ENCODE measurements at regions not wholly inside any gene's neighbourhood (a gene's known extent, or its start where the extent isn't known, plus 50 kb on each side); places are given as distances from the start of the nearest gene placed in this dataset.

DNA sequence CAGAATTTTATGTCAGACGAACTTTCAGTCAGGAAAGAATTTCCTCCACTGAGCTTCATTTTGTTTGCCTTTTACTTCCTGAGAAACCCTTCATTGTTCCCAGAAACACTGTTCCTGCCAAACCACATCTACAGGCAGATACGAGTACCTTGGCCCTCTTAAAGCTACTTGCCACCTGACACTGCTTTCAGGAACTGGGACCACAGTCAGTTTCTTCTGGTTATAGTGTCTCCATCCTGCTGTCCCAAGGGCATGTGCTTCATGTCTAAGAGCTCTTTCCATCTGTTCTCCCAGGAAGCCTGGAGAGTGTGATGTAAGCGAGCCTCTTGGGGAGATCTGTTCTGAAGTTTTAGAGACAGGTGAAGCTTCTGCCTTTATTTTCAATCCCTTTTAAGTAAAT is 161.7 kb upstream of the PLEKHA5 start:
- no peak for DNase-seq (ENCODE audit: low read depth)

DNA sequence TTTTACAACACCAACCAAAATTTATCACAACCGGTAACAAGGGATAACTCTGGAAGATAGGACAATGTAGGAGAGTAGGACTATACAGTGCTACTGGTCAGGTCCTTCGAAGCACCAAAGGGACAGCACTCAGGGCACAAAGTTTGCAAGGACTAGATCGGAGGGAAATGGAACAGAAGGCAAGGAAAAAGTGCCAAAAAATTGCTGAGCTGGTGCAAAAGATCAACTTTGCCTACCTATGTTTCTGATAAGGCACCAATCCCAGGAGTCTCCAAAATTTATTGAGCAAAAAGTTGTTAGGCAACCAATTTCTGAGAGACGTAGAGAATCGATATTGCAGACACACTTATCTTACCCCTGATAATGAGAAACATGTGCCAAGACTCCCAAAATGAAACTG is 160.0 kb upstream of the PLEKHA5 start:
- no peak for DNase-seq (ENCODE audit: low read depth)

DNA sequence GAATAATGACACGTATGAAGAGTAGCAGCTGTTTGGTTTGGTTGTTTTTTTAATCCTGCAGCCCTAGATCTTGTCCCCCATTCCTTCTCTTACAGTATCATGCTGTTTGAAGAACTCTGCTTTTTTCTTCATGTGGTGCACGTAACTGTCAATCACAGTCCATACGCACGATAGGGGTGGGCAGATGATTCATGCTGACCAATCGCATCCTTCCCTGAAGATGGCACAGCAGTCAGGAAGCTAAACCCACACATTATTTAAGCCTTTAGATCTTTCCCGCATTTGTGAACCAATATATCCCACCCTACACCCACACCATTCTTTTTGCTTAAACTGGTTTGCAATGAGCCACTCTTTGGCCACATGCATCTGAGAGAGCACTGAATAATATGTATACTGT is 158.9 kb upstream of the PLEKHA5 start:
- DNase-seq (ENCODE audit: low read depth): no peak

DNA sequence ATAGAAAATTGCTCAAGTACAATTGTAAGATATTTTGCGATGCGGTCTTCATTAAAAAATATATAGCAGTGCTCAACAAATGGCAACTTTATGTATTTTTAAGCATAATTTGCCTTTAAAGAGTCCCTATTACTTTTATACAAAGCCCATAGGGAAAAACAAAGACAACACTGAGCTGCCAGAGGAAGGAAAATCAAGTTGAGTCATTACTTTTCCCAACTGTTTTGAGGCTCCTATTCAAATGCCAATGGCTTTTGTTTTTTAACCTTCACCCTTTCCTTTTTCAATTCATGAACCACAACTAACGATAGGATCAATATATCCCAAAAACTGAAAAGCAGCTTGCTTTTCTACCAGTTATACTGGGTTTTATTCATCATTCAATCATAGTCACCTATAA is 157.6 kb upstream of the PLEKHA5 start:
- DNase-seq (ENCODE audit: low read depth): no peak

DNA sequence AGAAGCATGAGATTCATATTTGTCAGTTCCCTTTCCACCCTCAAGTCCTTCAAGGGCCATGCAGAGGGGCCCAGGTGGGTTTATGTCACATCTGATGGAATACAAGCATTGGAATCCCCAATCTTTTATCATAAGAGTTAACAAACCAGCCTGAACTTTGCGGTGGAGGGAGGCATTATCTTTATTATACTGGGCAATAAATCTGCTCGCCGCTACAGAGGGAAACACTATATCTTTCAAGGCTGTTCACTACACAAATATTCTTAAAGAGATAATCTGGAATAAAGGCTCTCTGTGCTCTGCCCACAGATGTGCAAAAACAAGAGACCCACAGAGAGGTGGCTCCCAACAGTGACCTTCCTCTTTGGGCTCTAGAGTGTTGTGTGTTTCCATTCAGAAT is 153.6 kb upstream of the PLEKHA5 start:
- no peak for DNase-seq (ENCODE audit: low read depth)

DNA sequence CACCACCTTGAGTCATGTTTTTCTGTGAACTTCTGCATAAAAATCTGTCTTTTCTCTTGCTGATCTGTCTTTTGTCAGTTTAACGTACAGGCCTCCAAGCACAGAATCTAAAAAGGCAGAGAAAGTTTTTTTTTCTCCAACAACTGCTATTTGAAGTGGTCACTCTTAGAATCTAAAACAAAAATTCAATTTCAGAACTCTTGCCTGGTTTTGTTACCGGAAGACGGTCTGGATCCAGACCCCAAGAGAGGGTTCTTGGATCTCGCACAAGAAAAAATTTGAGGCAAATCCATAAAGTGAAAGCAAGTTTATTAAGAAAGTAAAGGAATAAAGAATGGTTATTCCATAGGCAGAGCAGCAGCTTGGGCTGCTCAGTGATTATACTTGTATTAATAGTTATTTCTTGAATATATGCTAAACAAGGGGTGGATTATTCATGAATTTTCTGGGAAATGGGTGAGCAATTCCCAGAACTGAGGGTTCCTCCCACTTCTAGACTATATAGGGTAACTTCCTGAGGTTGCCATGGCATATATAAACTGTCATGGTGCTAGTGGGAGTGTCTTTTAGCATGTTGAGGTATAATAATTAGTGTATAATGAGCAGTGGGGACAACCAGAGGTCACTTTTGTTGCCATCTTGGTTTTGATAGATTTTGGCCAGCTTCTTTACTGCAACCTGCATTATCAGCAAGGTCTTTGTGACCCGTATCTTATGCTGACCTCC is 150.0 kb upstream of the PLEKHA5 start:
- no peak for DNase-seq (ENCODE audit: low read depth)

DNA sequence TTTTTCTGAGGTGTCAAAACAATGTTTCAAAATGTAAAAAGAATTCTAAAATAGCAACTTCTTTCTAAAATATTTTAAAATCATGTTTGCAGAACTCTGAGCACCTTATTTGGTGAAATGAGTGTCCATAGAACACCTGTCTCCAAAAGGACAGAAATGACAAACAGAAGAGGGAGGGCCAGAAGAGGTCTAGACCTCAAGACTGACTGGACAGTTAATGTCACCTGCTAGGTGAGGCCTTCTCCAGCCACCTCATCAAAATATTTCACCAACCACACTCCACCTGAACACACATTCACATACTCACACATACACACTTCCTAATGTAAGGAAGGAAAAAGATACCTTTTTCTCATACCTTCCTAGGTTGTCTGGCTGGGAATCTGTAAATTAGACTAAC is 147.8 kb upstream of the PLEKHA5 start:
- no peak for DNase-seq (ENCODE audit: low read depth)

DNA sequence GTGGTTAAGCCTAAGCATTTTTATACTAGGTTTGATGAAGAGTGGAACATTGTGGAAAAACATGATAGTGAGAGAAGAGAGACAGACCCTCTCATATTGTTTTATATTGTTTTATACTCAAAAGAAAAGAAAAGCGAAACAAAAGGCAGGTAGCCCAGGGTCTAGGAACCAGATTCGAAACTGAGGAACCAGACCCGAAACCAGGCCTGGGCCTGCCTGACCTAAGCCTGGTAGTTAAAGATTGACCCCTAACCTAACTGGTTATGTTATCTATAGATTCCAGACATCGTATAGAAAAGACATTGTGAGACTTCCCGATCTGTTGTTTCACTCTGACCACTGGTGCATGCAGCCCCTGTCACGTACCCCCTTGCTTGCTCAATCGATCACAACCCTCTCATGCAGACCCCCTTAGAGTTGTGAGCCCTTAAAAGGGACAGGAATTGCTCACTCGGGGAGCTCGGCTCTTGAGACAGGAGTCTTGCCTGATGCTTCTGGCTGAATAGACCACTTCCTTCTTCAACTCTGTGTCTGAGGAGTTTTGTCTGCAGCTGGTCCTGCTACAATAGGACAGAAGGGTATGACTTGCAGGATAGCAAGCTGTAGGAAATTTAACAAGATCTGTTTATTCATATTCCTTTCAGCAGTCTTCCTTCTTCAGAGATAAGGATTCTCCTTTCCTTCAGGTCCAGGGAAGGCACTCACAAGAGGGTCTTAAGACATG is 147.1 kb upstream of the PLEKHA5 start:
- no peak for DNase-seq (ENCODE audit: low read depth)

DNA sequence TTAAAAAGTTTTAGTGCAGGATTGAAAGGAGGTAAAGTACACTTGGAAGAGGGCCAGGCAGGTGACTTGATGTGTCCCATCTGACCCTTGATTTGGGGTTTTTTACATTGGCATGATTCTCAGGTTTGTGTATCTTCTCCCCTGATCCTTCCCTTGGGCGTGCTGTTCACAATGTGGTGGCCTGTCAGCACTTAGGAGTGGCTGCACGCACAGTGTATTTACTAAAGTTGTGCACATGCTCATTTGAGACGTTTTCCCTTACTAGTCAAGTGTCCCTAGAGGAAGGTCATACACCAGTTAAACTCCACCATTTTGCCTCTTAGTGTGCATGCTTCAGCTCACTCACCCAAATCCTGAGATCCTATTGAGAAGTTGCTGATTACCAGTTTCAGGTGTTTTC is 145.7 kb upstream of the PLEKHA5 start:
- DNase-seq (ENCODE audit: low read depth): no peak

DNA sequence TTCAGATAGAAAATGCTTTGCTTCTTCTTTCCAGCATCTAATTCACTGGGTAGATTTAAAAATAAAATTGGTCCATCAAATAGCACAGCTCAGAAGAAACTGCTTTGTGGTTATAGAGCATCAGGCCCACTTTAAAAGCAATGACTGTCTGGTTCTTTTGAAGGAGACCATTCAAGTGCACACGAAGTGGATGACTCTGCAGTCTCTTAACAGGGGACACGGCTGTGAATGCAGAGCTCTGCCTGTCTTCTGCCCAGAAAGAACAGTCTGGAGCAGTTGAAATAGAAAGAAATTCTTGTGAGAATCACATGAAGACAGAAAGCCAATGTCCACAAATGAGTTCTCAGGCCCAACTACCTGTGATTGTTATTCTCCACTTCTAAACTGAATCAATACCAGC is 138.7 kb upstream of the PLEKHA5 start:
- no peak for DNase-seq (ENCODE audit: low read depth)

DNA sequence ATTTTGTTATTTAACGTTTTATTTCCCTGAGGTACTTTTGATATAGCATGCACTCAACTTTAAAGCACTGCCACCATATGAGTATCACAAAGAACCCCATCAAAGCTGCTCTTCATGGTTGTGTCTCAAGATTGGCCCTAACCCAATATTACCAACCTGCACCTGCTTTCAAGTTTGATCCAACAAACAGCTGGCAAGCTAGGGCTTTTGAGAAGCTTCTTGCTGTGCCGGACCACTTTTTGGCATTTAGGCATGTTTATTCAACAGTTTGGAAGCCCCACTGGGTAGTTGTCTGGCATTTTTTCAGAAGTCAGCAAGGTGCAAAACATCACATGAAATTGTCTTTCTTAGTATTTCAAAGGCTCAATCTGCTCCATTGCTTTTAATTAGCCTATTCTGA is 137.2 kb upstream of the PLEKHA5 start:
- DNase-seq (ENCODE audit: low read depth): no peak

DNA sequence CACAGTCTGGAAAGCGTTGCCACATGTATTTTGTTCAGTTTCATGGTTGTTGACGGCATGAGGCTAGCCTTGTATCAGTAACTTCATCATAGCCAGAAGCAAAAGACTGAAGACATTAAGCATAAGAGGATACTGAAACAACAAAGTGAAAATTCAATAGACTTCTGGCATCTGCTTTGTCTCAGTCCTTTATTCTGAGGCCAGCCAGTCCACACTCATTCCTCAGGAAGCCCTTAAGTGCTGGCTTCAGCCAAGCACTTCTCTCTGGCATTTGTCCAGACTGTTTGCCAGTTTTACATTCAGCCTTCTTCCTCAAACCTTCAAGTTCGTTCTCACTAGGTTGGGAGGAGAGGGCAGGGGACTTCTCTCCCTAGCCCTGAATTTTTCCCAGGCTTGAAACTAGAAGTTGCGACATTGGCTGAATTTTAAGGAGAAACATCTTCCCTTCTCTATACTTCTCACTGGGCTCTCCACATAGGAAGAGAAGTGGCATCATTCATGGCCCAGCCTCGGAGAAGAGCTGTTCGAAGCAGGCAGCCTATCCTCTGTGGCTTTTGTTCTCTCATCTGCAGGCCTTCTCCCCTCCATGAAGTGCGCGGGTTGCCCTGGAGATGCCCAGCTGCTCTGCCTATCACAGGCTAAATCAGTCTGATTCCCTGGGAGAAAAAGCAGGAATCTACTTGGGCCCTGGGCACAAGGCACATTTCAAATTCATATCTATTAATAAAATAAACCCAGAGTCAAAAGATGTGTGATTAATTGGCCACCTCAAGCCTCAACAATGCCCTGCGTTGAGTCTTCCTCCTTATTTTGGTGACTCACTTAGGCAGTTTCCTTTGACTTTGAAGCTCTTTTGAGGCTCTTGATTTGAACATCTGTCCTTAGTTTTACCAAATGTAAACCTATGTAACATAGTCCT is 130.9 kb upstream of the PLEKHA5 start:
- no peak for DNase-seq (ENCODE audit: low read depth)

DNA sequence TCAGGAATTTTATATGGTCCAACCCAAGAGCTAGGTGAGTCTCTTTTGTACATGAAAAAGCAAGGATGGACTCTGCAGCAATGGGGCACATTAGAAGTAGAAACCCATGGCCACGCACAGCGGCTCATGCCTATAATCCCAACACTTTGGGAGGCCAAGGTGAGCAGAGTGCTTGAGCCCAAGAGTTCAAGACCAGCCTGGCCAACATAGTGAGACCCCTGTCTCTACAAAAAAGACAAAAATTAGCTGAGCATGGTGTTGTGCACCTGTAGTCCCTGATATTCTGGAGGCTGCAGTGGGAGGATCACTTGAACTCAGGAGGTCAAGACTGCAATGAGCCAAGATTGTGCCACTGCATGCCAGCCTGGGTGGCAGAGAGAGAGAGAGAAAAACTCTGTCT is 128.7 kb upstream of the PLEKHA5 start:
- DNase-seq (ENCODE audit: low read depth): no peak

DNA sequence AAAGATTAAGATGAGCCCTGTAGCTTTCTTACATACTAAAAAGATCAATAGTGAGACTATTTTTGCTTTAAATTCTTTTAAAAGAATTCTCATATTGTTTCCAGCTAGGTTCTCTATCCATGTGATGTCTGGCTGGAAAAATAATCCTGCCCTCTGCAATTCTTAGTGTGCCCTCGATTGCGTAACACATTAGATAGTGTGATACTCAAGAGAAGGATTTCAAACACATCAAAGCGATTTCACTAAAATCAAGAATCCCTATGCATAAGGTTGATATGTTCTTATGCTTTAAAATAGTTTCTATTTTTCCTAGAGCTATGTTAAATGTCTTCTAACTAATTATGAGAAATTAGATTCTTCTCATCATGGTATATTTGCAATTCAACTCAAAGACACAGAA is 127.3 kb upstream of the PLEKHA5 start:
- no peak for DNase-seq (ENCODE audit: low read depth)

DNA sequence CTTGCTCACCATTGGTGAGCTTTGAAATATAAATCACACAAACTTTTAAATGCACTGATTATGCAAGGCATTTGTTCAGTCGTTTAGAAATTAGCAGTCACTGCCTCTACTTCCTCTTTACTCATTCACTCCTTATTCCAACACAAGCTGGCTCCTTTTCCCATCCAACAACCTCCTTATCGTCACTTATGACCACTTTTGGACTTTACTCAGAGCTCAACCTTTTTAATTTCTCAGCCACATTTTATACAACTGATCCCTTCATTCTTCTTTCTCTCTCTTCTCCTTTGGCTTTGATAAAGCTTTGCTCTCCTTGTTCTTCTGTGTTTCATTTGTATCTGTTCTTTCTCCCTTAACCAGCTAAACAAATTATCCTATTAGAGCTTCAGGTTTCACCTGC is 126.4 kb upstream of the PLEKHA5 start:
- no peak for DNase-seq (ENCODE audit: low read depth)

DNA sequence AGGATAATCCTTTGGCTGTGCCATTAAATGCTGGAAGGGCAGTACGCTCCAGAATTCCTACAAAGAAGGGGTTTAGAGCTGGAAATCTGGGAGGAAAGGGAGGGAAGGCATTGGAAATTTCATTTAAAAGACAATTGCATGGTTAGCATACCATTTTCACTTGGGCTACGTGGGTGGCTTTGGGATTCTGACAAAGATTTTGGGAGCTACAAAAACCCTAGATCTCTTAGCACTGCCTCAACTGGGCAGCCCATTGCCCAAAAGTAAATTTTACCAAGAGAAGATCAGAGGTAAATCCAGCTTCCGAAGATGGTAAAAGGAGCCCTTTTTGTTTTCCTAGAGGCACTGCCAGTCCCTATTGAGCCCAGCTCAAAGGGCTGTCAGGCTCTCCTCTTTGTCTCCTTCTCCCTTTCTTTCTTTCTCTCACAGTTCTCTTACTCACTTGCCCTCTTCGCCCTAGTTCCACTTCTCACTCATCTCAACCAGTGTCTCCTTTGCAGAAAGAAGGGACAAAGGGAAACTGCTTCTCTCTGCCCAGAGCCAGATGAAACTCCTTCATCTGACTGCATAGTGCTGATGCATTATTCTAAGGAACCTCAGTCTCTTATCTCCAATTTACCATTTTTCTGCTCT is 125.4 kb upstream of the PLEKHA5 start:
- no peak for DNase-seq (ENCODE audit: low read depth)

DNA sequence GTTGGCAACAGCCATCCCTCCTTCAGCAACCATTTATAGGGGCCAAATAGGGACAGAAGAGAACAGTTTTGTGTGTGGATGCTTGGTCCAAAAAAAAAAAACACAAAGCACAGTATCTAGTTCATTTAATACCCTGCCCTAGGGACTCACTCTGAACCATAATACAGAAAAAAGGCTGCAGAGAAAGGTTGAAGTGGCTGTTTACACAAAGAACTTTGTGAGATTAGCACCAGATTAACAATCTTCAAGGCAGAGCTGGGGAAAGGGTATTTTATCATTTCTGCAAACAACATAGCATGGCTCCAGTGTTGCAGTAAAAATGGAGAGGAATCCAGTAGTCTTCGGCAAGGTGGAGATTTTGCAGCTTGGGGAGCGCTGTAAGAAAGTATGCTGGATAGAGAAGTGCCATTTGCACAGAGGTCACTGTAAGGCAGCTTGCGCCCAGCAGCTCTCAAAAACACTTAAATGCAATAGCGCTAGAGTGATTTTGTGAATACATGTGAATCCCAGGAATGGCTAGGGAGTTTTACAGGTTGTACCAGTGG is 124.2 kb upstream of the PLEKHA5 start:
- DNase-seq (ENCODE audit: low read depth): no peak

DNA sequence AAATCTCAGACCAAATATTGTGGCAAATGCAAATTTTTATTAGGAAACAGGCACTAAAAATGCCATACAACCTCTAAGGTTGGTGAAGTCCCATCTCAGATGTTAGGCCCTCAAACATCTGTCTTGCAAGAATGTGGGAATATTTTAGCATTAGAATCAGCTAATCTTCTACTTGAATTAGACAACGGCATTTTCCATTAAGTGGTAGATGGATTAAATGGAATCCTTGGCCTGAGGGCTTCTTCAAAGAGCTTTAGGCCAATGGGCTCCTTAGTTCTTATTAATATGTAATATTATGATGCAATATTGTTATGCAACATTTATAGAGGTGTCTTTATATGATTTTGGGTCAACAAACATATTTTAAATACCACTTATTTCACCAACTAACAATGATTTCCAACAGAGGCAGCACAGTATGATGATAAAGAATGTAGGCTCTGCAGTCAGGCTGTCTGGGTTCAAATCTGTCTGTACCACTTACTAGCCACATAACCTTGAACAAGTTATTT is 122.9 kb upstream of the PLEKHA5 start:
- DNase-seq (ENCODE audit: low read depth): no peak

DNA sequence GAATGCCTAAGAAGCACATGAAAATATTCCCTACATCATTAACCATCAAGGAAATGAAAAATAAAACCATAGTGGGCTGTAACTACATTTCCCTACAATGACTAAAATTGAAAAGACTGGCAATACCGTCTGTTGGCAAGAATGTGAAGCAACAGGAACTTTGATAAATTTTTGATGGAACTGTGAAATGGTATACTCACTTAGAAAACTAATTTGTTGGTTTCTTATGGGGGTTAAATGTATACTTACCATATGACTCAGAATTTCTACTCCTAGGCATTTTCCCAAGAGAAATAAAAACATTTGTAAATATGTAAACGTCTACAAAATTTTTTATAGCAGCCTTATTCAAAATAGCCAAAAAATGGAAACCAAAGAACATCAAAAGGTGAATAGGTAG is 121.4 kb upstream of the PLEKHA5 start:
- no peak for DNase-seq (ENCODE audit: low read depth)

DNA sequence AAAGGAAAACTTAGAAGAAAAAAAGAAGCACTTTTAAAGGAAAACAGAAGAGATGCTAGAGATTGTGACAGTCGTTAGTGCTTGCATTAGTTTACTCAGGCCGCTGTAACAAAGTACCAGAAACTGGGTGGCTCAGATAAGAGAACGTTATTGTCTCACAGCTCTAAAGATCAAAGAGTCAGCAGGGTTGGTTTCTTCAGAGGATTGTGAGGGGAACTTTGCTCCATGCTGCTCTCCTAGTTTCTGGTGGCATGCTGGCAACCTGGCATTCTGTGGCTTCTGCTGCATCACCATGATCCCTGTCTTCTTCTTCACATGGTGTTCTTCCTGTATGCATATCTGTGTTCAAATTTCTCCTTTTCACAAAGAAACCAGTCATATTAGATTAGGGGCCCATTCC is 119.4 kb upstream of the PLEKHA5 start:
- DNase-seq (ENCODE audit: low read depth): no peak

DNA sequence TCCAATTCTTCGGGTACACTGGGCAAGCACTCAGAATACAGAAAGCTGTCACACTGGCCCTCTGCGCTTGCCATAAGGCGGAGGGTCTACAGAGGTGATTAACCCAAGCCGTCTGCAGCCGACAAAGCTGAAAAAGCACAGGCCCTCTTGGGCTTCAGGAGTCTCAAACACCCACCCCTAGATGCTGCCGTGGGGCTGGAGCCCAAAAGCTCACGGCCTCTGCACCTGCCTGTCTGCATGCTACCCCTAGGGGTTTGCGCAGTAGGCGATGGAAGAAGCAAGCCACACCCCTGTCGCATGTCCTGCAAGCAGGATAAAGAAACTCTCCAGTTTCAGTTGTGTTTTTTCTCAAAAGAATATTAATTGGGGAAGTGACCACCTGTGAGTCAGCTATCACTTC is 118.8 kb upstream of the PLEKHA5 start:
- DNase-seq (ENCODE audit: low read depth): no peak

DNA sequence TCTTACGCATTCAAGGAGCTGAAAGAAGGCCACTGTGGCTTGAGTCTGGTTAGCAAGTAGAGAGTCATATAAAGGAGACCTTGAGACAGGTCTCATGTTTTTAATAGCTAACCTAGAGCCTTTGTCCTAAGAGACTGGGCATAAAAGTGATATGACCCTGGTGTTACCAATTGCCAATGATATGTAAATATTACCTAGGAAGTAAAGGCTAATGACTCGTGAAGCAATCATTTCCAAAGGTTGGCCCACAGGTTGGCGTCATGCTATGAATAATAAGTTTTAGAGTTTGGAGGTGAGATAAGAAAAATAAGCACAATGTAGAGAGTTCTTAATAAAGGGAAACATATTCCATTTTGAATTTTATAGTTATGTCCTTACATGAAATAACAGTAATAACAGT is 116.6 kb upstream of the PLEKHA5 start:
- no peak for DNase-seq (ENCODE audit: low read depth)
